GM19043 (cell line): ENCODE measurements at regions not wholly inside any gene's neighbourhood (a gene's known extent, or its start where the extent isn't known, plus 50 kb on each side); places are given as distances from the start of the nearest gene placed in this dataset.

Experiments used
- ATAC-seq: cut with Tn5 transposase; IDR thresholded peaks from one replicate; pipeline ENCODE4 v1.9.1; 2021; ENCODE audit warnings: low read depth; ENCODE audit not compliant: unreplicated experiment

DNA sequence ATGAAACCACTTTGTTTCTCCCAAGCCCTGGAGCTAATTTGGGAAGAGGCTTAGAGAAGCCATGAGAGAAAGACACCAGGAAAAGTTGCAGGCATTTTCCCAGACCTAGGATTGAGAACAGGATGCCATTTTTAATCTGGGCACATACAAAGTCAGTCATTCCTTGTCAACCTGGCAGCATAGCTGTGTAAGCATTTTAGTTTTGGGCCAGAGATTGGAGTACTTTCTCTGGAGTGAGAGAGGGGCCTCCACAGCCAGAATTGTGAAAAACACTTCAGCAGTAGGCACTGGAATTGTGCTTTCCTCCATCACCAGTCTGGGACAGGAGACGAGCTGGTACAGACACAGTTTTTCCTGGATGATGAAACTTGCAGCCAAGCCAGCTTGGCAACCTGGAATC, 390.3 kb upstream of the DMAC1 start:
- no peak for ATAC-seq

GRCh38 chr9:8188723-8189407, 389.3 kb upstream of the DMAC1 start:
- ATAC-seq = peak; percentile 43

GRCh38 chr9:8186560-8186959, 387.0 kb upstream of the DMAC1 start:
- ATAC-seq = no peak

DNA sequence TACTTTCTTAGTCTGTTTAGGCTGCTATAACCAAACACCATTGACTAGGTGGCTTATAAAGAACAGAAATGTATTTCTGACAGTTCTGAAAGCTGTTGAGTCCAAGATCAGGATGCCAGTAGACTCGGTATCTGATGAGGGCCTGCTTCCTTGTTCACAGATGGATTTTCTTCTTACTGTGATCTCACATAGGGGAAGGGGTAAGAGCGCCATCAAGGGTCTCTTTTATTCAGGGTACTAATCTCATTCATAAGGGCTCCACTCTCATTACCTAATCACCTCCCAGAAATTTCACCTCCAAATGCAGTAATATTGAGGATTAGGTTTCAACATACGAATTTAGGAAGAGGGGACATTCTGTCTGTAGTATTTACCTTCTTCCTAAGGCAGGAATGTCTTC, 384.0 kb upstream of the DMAC1 start:
- ATAC-seq = no peak

DNA sequence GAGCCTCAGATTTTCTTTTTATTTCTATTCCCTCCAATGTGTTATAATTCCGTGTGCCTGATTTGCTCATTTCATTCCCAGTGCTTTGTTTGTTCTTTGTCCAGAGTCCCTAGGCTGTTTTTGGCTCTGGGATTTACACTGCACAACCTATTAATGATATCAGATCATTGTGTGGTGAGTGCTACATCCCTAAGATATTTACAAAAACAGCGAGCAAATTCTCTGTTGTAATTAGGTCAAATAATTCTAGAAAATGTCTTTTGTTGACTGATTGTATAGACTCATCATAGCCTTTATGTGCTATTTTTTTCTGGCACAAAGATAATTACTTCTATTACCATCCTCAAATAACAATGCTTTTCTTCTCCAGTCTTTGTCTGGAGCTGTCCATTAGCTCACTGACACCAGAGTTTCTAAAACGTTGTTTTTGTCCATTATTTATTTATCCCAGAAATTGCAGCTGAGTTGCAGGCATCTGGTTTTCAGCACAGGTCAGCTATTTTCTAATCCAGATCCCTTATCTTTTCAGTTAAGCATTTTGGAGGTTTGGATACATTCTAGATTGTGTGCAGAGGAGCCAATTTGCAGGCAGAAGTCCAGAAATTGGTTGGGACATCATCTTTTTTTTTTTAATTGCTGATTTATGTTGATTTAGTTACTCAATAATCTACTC, 379.9 kb upstream of the DMAC1 start:
- no peak for ATAC-seq

- ATAC-seq = no peak
These were observed 372.4 kb upstream of the DMAC1 start for GRCh38 chr9:8172000-8172399.

- no peak for ATAC-seq
These were observed 369.4 kb upstream of the DMAC1 start for GRCh38 chr9:8168916-8169438.

DNA sequence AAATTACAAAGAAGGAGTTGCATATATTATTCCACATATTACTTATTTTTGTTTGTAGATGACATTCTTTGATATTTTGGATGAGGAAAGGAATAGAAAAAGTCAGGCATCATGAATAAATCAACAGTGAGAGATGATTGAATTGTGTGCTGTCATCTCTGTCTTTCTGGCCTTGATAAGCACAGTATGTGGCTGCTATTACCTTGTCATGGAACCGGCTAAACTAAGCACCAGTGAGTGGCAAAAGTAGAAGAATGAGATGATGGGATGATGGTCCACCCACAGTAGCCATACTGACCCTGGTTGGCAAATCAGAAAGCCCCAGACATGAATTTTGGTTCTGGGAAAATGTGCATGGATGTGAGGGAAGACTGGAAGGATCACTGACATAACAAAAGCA, 361.2 kb upstream of the DMAC1 start:
- ATAC-seq = no peak

GRCh38 chr9:8158574-8158973, 359.0 kb upstream of the DMAC1 start:
- ATAC-seq = no peak

DNA sequence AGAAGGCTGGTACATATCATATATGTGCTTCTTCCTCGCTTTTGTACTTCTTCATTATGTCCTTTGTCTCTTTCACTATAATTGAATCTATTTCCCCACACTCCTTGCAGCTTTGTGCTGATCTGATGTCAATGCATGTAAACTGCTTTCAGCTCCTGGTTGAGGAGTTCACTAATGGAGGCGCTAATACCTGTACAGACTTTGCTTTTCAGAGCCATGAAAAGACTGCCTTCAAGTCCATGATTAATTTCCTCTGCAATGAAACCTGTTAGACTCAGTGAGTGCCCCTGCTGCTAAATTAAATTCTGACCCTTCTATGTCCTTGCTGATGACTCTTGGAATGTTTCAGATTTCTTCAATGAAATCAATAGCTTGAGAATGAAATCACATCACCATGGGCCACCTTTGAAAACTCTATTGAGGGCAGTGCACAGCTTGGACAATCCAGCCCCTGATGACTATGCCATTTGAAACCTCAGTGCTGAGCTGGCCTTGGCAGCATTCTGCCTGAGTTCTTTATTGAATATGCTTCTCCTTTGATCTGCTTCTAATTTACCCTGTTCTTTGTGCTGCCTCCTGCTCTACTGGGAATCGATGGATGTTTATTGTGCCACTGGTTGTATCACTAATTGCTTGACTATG, 358.2 kb upstream of the DMAC1 start:
- ATAC-seq = no peak

DNA sequence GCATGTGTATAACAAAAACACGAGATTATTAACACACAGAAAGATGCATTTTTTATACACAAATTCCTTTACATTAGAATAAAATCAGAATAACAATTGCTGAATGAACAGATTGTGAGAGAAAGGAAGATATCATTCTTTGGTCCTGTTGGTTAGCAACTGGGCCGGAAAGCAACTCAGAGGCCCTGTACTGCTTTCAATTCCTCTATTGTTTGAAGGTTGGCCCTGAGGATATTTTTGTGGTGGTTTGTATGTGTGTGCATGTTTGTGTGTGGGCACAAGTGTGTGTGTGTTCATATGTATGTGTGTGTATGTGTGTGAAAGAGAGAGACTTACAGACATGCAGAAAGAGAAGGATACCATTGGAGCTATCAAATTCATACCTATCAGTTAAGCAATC, 356.8 kb upstream of the DMAC1 start:
- no peak for ATAC-seq

DNA sequence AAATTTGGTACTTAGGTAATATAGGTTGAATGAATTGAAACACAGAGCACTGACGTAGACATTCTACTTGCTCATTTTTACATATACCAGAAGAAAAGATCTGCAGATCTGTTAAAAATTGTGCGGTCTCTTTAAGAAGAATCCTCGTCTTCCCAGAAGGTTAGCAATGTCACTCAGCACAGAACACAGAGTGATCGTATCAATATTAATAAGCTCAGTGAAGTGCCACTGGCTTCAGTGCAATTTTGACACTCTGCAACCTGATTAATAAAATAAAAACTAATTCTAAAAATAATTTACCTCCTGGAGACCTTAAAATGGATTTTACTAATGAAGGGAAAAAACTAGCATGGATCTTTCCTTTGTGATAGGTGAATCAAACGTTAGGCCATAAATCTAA, 356.1 kb upstream of the DMAC1 start:
- ATAC-seq = no peak

- no peak for ATAC-seq
These were observed 344.1 kb upstream of the DMAC1 start for GRCh38 chr9:8143677-8144076.

DNA sequence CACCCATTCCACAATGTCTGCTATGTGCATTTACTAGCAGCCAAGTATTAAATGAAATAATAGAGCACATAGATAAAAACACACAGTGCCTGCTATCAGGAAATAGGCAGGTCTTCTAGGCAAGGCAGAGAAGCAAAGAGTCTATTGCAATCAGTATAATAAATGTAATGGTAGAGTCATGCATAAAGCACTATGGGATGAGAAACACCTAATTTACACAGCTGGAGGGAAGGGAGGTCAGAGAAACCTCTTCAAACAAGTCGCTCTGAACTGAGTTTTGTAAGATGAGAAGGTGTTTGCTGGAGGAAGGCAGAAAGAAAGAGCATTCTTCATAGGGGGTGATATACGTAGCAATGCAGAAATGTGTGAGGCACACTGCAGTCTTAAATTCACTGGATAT, 341.0 kb upstream of the DMAC1 start:
- ATAC-seq = no peak

GRCh38 chr9:8139756-8140155, 340.2 kb upstream of the DMAC1 start:
- no peak for ATAC-seq

DNA sequence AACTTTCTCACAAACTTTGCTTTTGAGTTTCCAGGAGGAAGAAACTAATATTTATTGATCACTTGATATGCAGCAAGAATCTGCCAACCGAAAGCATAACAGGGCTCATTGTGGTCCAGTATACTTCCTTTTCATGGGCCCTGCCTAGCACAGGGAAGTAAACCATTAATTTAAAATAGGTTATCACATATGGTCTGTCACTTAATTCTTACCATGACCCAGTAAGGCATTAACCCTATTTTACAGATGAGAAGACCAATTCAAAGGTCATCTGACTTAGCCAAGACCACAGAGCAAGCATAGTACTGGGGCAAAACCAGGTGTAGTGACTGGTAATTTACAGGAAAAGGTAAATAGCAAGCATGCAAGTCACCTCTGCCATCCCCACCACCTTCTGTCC, 336.9 kb upstream of the DMAC1 start:
- ATAC-seq = peak; percentile 75

DNA sequence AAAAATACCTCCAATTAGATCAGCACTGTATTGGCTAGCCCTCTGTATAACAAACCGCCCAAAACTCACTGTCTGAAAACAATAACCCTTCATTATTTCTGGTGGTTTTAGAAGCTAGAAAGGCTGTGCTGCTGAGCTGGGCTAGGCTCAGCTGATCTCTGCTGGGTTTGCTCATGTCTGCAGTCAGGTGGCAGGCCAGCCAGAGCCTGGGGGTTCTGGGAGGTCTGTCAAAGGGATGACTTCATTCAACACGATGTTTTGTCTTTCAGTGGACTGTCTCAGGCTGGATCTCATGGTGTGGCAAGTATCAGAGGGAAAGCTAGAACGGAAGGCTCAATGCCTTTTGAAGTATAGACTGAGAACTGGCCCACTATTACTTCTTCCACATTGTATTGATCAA, 335.1 kb upstream of the DMAC1 start:
- no peak for ATAC-seq

GRCh38 chr9:8133606-8134005, 334.0 kb upstream of the DMAC1 start:
- ATAC-seq = no peak

DNA sequence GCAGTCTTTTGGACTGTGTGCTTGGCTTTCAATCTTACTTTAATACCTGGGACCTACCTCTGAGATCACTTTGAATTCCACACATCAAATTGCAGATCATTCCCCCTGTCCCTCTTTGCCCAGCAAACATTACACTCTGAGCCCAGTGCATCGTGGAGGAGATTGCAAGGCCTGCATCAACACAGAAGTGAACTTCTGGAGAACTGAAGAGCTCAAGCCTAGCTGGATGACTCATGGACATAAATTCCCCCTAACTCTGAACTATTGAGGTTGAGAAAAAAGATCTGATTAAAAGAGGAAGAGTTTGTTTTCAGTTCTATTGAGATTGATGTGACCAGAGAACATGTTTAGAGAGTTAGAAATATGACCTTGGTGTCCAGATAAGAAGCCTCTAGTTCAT, 316.0 kb upstream of the DMAC1 start:
- ATAC-seq = no peak

DNA sequence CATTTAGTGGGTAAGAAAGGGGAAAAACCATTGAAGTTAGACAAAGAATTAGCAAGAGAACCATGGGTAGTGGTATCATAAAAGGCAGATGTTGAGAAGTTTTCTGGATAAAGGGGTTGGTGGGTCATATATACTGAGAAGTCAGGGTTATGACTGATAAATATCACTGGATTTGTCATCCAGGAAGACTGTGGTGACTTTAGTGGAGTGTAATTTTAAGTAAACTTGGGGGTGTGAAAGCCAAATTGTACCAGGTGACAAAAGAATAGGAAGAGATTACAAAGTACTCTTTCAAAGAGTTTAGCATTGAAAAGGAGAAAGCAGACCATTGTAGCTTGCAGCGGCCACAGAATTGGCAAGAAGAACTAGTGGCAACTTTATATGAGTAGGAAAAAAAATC, 315.2 kb upstream of the DMAC1 start:
- ATAC-seq = no peak

DNA sequence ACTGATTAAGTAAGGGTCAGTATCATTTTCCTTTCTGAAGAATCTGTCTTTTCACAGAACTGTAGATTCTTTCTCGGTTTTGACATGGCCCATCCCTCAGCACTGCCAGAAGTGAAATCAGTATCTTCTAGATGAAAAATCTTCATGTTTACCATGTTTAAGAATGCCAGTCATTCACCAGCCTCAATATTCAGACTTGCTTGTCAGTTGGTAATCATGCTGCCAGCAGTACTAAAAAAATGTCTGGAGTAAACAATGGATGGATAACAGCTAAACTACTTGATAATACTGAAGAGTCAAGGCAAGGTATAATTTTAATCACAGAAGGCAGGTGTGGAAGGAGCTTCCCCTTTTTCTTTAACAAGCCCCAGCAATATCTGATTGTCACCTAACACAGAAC, 306.8 kb upstream of the DMAC1 start:
- ATAC-seq = no peak

DNA sequence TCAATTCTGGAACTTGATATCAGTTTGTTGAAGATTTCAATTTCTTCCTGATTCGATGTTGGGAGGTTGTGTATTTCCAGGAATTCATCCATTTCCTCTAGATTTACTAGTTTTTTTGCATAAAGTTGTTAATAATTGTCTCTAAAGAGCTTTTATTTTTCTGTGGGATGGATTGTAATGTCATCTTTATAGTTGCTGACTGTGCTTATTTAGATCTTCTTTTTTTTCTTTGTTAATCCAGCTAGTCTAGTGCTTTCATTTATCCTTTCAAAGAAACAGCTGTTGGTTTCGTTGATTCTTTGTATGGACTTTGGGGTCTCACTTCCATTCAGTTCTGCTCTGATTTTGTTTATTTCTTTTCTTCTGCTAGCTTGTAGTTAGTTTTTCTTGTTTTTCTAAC, 302.0 kb upstream of the DMAC1 start:
- ATAC-seq = no peak
